Suprapubic skin (tissue), 4 donors: ENCODE measurements at regions not wholly inside any gene's neighbourhood (a gene's known extent, or its start where the extent isn't known, plus 50 kb on each side); places are given as distances from the start of the nearest gene placed in this dataset.

Experiments used
- EP300 ChIP-seq: sonication (generic); formaldehyde crosslinking; IDR thresholded peaks from one replicate; pipeline ENCODE4 v1.6.1; 2017; ENCODE audit warnings: antibody characterized with exemption
- POLR2A ChIP-seq, 2 donors: fragments of 450-650 bp; IDR thresholded peaks; one replicate each; pipeline ENCODE4 v1.6.1; 2017; ENCODE audit warnings: antibody characterized with exemption in 2 of 2, mild to moderate bottlenecking in 2 of 2, moderate library complexity in 2 of 2
- POLR2AphosphoS5 ChIP-seq, 3 donors: sonication (generic); formaldehyde crosslinking; IDR thresholded peaks; one replicate each; pipeline ENCODE4 v1.6.1; 2017; ENCODE audit warnings: antibody characterized with exemption in 3 of 3
- TF ChIP-seq, protein P1 (sequence below), 2 donors: fragments of 200-600 bp in 1 of 2; fragments of 450-650 bp in 1 of 2; sonication (generic) in 1 of 2; IDR thresholded peaks; one replicate each; pipeline ENCODE4 v1.5.1; 2016 to 2019; ENCODE audit warnings: antibody characterized with exemption in 2 of 2, mild to moderate bottlenecking in 1 of 2, moderate library complexity in 1 of 2

DNA sequence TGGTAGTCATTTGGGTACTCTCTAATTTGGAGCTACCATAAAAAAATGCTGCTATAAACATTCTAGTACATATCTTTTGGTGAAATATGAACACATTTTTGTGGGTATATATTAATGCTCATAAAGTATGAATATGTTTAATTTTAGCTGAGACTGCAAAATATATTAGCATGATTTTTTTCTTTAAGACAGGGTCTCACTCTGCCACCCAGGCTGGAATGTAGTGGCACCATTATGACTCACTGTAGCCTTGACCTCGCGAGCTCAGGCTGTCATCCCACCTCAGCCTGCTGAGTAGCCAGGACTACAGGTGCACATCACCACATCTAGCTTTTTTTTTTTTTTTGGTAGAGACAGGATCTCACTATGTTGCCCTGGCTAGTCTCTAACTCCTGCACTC lies 371.7 kb downstream of the SOX9 start:
- TF ChIP-seq, protein P1, sequence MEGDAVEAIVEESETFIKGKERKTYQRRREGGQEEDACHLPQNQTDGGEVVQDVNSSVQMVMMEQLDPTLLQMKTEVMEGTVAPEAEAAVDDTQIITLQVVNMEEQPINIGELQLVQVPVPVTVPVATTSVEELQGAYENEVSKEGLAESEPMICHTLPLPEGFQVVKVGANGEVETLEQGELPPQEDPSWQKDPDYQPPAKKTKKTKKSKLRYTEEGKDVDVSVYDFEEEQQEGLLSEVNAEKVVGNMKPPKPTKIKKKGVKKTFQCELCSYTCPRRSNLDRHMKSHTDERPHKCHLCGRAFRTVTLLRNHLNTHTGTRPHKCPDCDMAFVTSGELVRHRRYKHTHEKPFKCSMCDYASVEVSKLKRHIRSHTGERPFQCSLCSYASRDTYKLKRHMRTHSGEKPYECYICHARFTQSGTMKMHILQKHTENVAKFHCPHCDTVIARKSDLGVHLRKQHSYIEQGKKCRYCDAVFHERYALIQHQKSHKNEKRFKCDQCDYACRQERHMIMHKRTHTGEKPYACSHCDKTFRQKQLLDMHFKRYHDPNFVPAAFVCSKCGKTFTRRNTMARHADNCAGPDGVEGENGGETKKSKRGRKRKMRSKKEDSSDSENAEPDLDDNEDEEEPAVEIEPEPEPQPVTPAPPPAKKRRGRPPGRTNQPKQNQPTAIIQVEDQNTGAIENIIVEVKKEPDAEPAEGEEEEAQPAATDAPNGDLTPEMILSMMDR (IDR thresholded peaks at IDR 0.05) = no peak
- TF ChIP-seq EP300 = no peak
- no peak for TF ChIP-seq POLR2A (IDR thresholded peaks at IDR 0.05)
- TF ChIP-seq POLR2AphosphoS5 (IDR thresholded peaks at IDR 0.05) = no peak
